Liver (tissue), 8 donors: ENCODE measurements at regions not wholly inside any gene's neighbourhood (a gene's known extent, or its start where the extent isn't known, plus 50 kb on each side); places are given as distances from the start of the nearest gene placed in this dataset.

Experiments used
- DNase-seq: peaks from one replicate; pipeline ENCODE4 v3.0.0-alpha.2; 2017; ENCODE audit warnings: low spot score
- H3K27ac ChIP-seq, 2 donors: one replicate each; pipeline ENCODE4 v1.7.0; 2013; ENCODE audit warnings: inconsistent platforms in 2 of 2, low read length in 2 of 2, control low read depth in 1 of 2, low read depth in 1 of 2, mild to moderate bottlenecking in 1 of 2
- H3K27me3 ChIP-seq, 4 donors: one replicate each; pipeline versions ENCODE4 v1.6.1 to v1.7.0; 2013; ENCODE audit warnings: low read length in 3 of 4, inconsistent platforms in 1 of 4, mild to moderate bottlenecking in 1 of 4, moderate library complexity in 1 of 4; ENCODE audit not compliant: control insufficient read depth in 4 of 4, insufficient read depth in 4 of 4
- H3K36me3 ChIP-seq, 4 donors: one replicate each; pipeline versions ENCODE4 v1.6.1 to v1.7.0; 2013; ENCODE audit warnings: low read length in 3 of 4, mild to moderate bottlenecking in 3 of 4, low read depth in 1 of 4, moderate library complexity in 1 of 4; ENCODE audit not compliant: control insufficient read depth in 4 of 4, insufficient read depth in 3 of 4
- H3K4me1 ChIP-seq, 4 donors: one replicate each; pipeline versions ENCODE4 v1.6.1 to v1.7.0; 2013; ENCODE audit warnings: low read length in 3 of 4, mild to moderate bottlenecking in 3 of 4, moderate library complexity in 1 of 4; ENCODE audit not compliant: control insufficient read depth in 4 of 4, insufficient read depth in 4 of 4
- H3K4me3 ChIP-seq, 3 donors: one replicate each; pipeline versions ENCODE4 v1.6.1 to v1.7.0; 2013; ENCODE audit warnings: low read length in 3 of 3, control low read depth in 1 of 3, low read depth in 1 of 3, mild to moderate bottlenecking in 1 of 3
- H3K9ac ChIP-seq, 2 donors: one replicate each; pipeline ENCODE4 v1.7.0; 2013; ENCODE audit warnings: low read length in 2 of 2, mild to moderate bottlenecking in 2 of 2, moderate library complexity in 2 of 2, control low read depth in 1 of 2, low read depth in 1 of 2
- H3K9me3 ChIP-seq, 4 donors: one replicate each; pipeline versions ENCODE4 v1.6.1 to v1.7.0; 2013; ENCODE audit warnings: low read length in 3 of 4; ENCODE audit not compliant: control insufficient read depth in 4 of 4
- EGR1 ChIP-seq, 2 donors: IDR thresholded peaks; 2 replicates each; pipeline ENCODE4 v1.6.1; 2016 to 2018; ENCODE audit warnings: antibody characterized with exemption in 2 of 2, low read depth in 2 of 2
- FOXA1 ChIP-seq: IDR thresholded peaks from 2 replicates; pipeline ENCODE4 v1.6.1; 2016; ENCODE audit warnings: antibody characterized with exemption
- FOXA2 ChIP-seq: IDR thresholded peaks from 2 replicates; pipeline ENCODE4 v1.6.1; 2016; ENCODE audit warnings: antibody characterized with exemption
- GABPA ChIP-seq, 2 donors: IDR thresholded peaks in 1 of 2; conservative IDR thresholded peaks in 1 of 2; 2 replicates each; pipeline ENCODE4 v1.6.1; 2016; ENCODE audit warnings: antibody characterized with exemption in 2 of 2, mild to moderate bottlenecking in 1 of 2, moderate library complexity in 1 of 2
- HNF4A ChIP-seq, 2 donors: conservative IDR thresholded peaks; 2 replicates each; pipeline ENCODE4 v1.6.1; 2016; ENCODE audit warnings: antibody characterized with exemption in 2 of 2, mild to moderate bottlenecking in 2 of 2
- HNF4G ChIP-seq: IDR thresholded peaks from 2 replicates; pipeline ENCODE4 v1.6.1; 2016; ENCODE audit warnings: antibody characterized with exemption
- JUND ChIP-seq, 2 donors: IDR thresholded peaks; 2 replicates each; pipeline ENCODE4 v1.6.1; 2016; ENCODE audit warnings: antibody characterized with exemption in 2 of 2
- NR2F2 ChIP-seq: IDR thresholded peaks from 2 replicates; pipeline ENCODE4 v1.6.1; 2016; ENCODE audit warnings: antibody characterized with exemption
- RAD21 ChIP-seq, 2 donors: IDR thresholded peaks; 2 replicates each; pipeline ENCODE4 v1.6.1; 2016; ENCODE audit warnings: antibody characterized with exemption in 2 of 2, mild to moderate bottlenecking in 2 of 2
- RXRA ChIP-seq, 2 donors: IDR thresholded peaks; 2 replicates each; pipeline ENCODE4 v1.6.1; 2017 to 2018; ENCODE audit warnings: antibody characterized with exemption in 2 of 2, mild to moderate bottlenecking in 1 of 2
- SP1 ChIP-seq: IDR thresholded peaks from 2 replicates; pipeline ENCODE4 v1.6.1; 2018; ENCODE audit warnings: antibody characterized with exemption, mild to moderate bottlenecking
- TAF1 ChIP-seq: conservative IDR thresholded peaks from 2 replicates; pipeline ENCODE4 v1.6.1; 2016; ENCODE audit warnings: antibody characterized with exemption, mild to moderate bottlenecking
- YY1 ChIP-seq: IDR thresholded peaks from 2 replicates; pipeline ENCODE4 v1.6.1; 2016; ENCODE audit warnings: antibody characterized with exemption, mild to moderate bottlenecking
- WGBS: extraction: QIAGEN DNeasy Blood & Tissue Kit; methylation state at CpG from one replicate; pipeline ENCODE4 v1.1.7; 2013; 5-methylcytosine and 5-hydroxymethylcytosine counted together
- TF ChIP-seq, protein P1 (sequence below): IDR thresholded peaks from 2 replicates; pipeline ENCODE4 v1.6.1; 2016; ENCODE audit warnings: antibody characterized with exemption
- TF ChIP-seq, protein P2 (sequence below): IDR thresholded peaks from 2 replicates; pipeline ENCODE4 v1.6.1; 2016; ENCODE audit warnings: antibody characterized with exemption
- TF ChIP-seq, protein P3 (sequence below): IDR thresholded peaks from 2 replicates; pipeline ENCODE4 v1.6.1; 2016; ENCODE audit warnings: antibody characterized with exemption, mild to moderate bottlenecking
- TF ChIP-seq, protein P4 (sequence below): fragments of 150-350 bp; IDR thresholded peaks from 2 replicates; pipeline ENCODE4 v1.5.1; 2017; ENCODE audit warnings: improper control_type of control experiment, low read depth, low read length; ENCODE audit not compliant: missing input control
- TF ChIP-seq, protein P5 (sequence below): IDR thresholded peaks from 2 replicates; pipeline ENCODE4 v1.6.1; 2016; ENCODE audit warnings: antibody characterized with exemption
- donor health status: healthy.
- donor health status: healthy.
- donor health status: healthy.
- donor health status: healthy.
- donor health status: healthy.

DNA sequence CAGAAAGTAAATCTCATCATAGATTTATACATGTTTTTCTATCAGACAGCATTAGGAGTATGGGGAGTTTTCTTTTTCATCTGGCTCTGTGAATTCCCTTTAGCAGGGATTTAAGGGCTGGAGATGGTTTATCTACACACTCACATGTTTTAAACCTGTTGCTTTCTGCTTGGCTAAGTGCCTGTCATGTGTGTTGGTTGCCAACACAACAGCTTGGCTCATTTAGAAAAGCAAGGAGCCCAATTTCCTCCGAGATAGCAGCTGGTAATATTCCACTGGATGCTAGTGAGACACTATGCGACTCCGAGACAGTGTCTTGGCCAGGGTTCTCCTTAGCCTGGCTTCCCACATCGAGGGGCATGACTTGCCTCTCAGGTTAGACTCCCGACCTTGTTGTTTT, 83.3 kb downstream of the KLF5 start (continued):
- TF ChIP-seq, protein P1, sequence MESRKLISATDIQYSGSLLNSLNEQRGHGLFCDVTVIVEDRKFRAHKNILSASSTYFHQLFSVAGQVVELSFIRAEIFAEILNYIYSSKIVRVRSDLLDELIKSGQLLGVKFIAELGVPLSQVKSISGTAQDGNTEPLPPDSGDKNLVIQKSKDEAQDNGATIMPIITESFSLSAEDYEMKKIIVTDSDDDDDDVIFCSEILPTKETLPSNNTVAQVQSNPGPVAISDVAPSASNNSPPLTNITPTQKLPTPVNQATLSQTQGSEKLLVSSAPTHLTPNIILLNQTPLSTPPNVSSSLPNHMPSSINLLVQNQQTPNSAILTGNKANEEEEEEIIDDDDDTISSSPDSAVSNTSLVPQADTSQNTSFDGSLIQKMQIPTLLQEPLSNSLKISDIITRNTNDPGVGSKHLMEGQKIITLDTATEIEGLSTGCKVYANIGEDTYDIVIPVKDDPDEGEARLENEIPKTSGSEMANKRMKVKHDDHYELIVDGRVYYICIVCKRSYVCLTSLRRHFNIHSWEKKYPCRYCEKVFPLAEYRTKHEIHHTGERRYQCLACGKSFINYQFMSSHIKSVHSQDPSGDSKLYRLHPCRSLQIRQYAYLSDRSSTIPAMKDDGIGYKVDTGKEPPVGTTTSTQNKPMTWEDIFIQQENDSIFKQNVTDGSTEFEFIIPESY = no peak

DNA sequence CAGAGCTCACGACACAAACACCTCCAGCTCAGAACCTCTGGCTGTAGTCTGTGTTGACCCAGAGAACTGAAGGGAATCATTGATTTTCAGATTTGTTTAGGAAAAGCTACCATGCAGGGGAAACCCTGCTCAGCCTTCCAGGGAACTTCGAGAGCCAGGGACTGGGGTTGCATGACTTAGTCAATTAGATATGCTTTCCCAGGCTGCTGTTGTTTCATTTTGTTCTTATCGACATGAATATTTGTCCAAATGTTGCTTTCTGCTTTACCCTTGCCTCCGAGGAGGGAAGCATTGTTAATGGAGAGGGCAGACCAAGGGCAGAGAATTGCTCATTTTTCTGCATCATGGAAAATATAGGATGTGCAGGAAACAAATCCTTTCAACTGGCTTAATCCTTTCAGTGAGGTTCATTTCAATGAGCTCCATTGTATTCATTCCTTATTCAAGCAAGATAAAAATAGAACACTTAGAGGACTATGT, 82.5 kb downstream of the KLF5 start:
- Histone ChIP-seq H3K27ac (no peak overlapping the region), H3K9me3 (no peaks in the 10 kb centered on the region), H3K4me1 (no peaks in the 10 kb centered on the region), H3K9ac (no peak overlapping the region), H3K36me3 (no peaks in the 10 kb centered on the region), H3K4me3 (no peak overlapping the region), H3K27me3 (no peaks in the 10 kb centered on the region)
- no peak for DNase-seq
- 33% methylated on average over 4 of the region's 4 CpGs for WGBS
- TF ChIP-seq, protein P2, sequence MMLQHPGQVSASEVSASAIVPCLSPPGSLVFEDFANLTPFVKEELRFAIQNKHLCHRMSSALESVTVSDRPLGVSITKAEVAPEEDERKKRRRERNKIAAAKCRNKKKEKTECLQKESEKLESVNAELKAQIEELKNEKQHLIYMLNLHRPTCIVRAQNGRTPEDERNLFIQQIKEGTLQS = no peak
- TF ChIP-seq HNF4A (conservative IDR thresholded peaks at IDR 0.05) (no peak), GABPA (IDR thresholded peaks at IDR 0.05 in 1 of 2, conservative IDR thresholded peaks at IDR 0.05 in 1 of 2) (no peak), RAD21 (IDR thresholded peaks at IDR 0.05) (no peak), JUND (IDR thresholded peaks at IDR 0.05) (no peak), SP1 (no peak), HNF4G (no peak), FOXA1 (no peak), FOXA2 (no peak), RXRA (IDR thresholded peaks at IDR 0.05) (no peak), EGR1 (IDR thresholded peaks at IDR 0.05; ENCODE audit: low read depth in 2 of 2) (no peak), YY1 (no peak), NR2F2 (no peak), TAF1 (no peak)
- TF ChIP-seq, protein P3, sequence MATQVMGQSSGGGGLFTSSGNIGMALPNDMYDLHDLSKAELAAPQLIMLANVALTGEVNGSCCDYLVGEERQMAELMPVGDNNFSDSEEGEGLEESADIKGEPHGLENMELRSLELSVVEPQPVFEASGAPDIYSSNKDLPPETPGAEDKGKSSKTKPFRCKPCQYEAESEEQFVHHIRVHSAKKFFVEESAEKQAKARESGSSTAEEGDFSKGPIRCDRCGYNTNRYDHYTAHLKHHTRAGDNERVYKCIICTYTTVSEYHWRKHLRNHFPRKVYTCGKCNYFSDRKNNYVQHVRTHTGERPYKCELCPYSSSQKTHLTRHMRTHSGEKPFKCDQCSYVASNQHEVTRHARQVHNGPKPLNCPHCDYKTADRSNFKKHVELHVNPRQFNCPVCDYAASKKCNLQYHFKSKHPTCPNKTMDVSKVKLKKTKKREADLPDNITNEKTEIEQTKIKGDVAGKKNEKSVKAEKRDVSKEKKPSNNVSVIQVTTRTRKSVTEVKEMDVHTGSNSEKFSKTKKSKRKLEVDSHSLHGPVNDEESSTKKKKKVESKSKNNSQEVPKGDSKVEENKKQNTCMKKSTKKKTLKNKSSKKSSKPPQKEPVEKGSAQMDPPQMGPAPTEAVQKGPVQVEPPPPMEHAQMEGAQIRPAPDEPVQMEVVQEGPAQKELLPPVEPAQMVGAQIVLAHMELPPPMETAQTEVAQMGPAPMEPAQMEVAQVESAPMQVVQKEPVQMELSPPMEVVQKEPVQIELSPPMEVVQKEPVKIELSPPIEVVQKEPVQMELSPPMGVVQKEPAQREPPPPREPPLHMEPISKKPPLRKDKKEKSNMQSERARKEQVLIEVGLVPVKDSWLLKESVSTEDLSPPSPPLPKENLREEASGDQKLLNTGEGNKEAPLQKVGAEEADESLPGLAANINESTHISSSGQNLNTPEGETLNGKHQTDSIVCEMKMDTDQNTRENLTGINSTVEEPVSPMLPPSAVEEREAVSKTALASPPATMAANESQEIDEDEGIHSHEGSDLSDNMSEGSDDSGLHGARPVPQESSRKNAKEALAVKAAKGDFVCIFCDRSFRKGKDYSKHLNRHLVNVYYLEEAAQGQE = no peak
- TF ChIP-seq, protein P1 = no peak
- TF ChIP-seq, protein P4, sequence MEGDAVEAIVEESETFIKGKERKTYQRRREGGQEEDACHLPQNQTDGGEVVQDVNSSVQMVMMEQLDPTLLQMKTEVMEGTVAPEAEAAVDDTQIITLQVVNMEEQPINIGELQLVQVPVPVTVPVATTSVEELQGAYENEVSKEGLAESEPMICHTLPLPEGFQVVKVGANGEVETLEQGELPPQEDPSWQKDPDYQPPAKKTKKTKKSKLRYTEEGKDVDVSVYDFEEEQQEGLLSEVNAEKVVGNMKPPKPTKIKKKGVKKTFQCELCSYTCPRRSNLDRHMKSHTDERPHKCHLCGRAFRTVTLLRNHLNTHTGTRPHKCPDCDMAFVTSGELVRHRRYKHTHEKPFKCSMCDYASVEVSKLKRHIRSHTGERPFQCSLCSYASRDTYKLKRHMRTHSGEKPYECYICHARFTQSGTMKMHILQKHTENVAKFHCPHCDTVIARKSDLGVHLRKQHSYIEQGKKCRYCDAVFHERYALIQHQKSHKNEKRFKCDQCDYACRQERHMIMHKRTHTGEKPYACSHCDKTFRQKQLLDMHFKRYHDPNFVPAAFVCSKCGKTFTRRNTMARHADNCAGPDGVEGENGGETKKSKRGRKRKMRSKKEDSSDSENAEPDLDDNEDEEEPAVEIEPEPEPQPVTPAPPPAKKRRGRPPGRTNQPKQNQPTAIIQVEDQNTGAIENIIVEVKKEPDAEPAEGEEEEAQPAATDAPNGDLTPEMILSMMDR = no peak
- TF ChIP-seq, protein P5, sequence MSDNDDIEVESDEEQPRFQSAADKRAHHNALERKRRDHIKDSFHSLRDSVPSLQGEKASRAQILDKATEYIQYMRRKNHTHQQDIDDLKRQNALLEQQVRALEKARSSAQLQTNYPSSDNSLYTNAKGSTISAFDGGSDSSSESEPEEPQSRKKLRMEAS = no peak
